HepG2 (cell line): ENCODE measurements at regions not wholly inside any gene's neighbourhood (a gene's known extent, or its start where the extent isn't known, plus 50 kb on each side); places are given as distances from the start of the nearest gene placed in this dataset.

Experiments
- ATAC-seq: fragments of 200-7000 bp; cut with Tn5 transposase; 3 replicates; pipeline ENCODE4 v1.9.1; 2020; ENCODE audit warnings: mild to moderate bottlenecking, moderate library complexity
- BruUV-seq: library from RNA; stranded (reverse); fragments of 400-500 nt; replicated peaks from 2 replicates; lab custom pipeline; 2021; lab: Mats Ljungman, UMichigan
- CTCF ChIA-PET: fragments of 300-600 bp; formaldehyde crosslinking; extraction: SDS; loops from one replicate; lab custom pipeline; 2021; ENCODE audit warnings: low total read pairs, inconsistent platforms, low intra/inter-chr PET ratio; lab: Yijun Ruan, JAX
- POLR2A ChIA-PET: fragments of 350-600 bp; sonication (Branson Sonifier 250); formaldehyde crosslinking; loops from one replicate; lab custom pipeline; 2020; ENCODE audit warnings: antibody characterized with exemption, inconsistent platforms; lab: Yijun Ruan, JAX
- DNase-seq: peaks from one replicate; pipeline ENCODE4 v3.0.0-alpha.2; 2015; ENCODE audit warnings: low spot score
- FAIRE-seq: peaks from 3 replicates; lab custom pipeline; 2011; peaks lifted over from hg19 to GRCh38; lab: Jason Lieb, UNC
- H2AFZ ChIP-seq: one replicate; pipeline ENCODE4 v1.6.1; 2011; ENCODE audit warnings: low read length, inconsistent platforms
- H3K27ac ChIP-seq: fragments of 300-600 bp; 3 replicates; pipeline ENCODE4 v1.8.0; 2011; ENCODE audit warnings: mixed run types, mild to moderate bottlenecking, mixed read lengths, low read length, inconsistent platforms; ENCODE audit not compliant: insufficient read depth; ENCODE audit errors: extremely low read length
- H3K27me3 ChIP-seq, 2 experiments: fragments of 200-600 bp in 1 of 2; 2 replicates in 1 of 2; 3 replicates in 1 of 2; pipeline versions ENCODE4 v1.6.0 to v1.8.0; 2011; ENCODE audit warnings: low read length in 2 of 2, mild to moderate bottlenecking in 2 of 2, moderate library complexity in 2 of 2, inconsistent platforms in 1 of 2; ENCODE audit not compliant: insufficient read depth in 2 of 2, control insufficient read depth in 1 of 2
- H3K36me3 ChIP-seq, 2 experiments: fragments of 200-600 bp in 1 of 2; replicated peaks in 1 of 2; 2 replicates in 1 of 2; 3 replicates in 1 of 2; pipeline versions ENCODE4 v1.5.1 to v1.8.0; 2011; ENCODE audit warnings: low read length in 2 of 2, inconsistent platforms in 1 of 2; ENCODE audit not compliant: insufficient read depth in 2 of 2, control insufficient read depth in 1 of 2
- H3K4me1 ChIP-seq: 2 replicates; pipeline ENCODE4 v1.5.1; 2012; ENCODE audit warnings: low read length, inconsistent platforms; ENCODE audit not compliant: insufficient read depth
- H3K4me2 ChIP-seq: 2 replicates; pipeline ENCODE4 v1.6.0; 2011; ENCODE audit warnings: low read depth, low read length, inconsistent platforms
- H3K4me3 ChIP-seq, 3 experiments: fragments of 200-600 bp in 1 of 3; sonication (generic), shearing (Covaris generic) in 1 of 3; replicated peaks in 1 of 3; 2 replicates each; pipeline ENCODE4 v1.5.1; 2011 to 2016; ENCODE audit warnings: low read length in 3 of 3, inconsistent platforms in 2 of 3, low read depth in 2 of 3, mild to moderate bottlenecking in 2 of 3, control low read depth in 1 of 3, mixed read lengths in 1 of 3; ENCODE audit not compliant: insufficient read depth in 1 of 3
- H3K79me2 ChIP-seq: one replicate; pipeline ENCODE4 v1.6.1; 2011; ENCODE audit warnings: low read length, inconsistent platforms; ENCODE audit not compliant: insufficient read depth
- H3K9ac ChIP-seq: 2 replicates; pipeline ENCODE4 v1.6.0; 2011; ENCODE audit warnings: mild to moderate bottlenecking, low read depth, low read length, inconsistent platforms; ENCODE audit not compliant: insufficient read depth
- H3K9me3 ChIP-seq: 2 replicates; pipeline ENCODE4 v1.5.1; 2012; ENCODE audit warnings: mild to moderate bottlenecking, low read length
- H4K20me1 ChIP-seq: 2 replicates; pipeline ENCODE4 v1.6.0; 2011; ENCODE audit warnings: inconsistent platforms, mild to moderate bottlenecking, low read length, moderate library complexity; ENCODE audit not compliant: insufficient read depth
- AKNA ChIP-seq: sonication (generic); formaldehyde crosslinking; IDR thresholded peaks from 2 replicates; pipeline ENCODE4 v1.4.0; 2020; ENCODE audit warnings: missing genetic modification reagents, borderline replicate concordance
- FOXA3 ChIP-seq: IDR thresholded peaks from 2 replicates; pipeline ENCODE4 v1.6.1; 2016; ENCODE audit warnings: missing genetic modification reagents, missing compliant biosample characterization
- FOXO1 ChIP-seq: sonication (generic); formaldehyde crosslinking; IDR thresholded peaks from 2 replicates; pipeline ENCODE4 v1.4.0; 2020; ENCODE audit warnings: missing genetic modification reagents
- IRX3 ChIP-seq: sonication (generic); formaldehyde crosslinking; IDR thresholded peaks from 2 replicates; pipeline ENCODE4 v1.8.1; 2023; ENCODE audit warnings: mild to moderate bottlenecking, low read depth, missing genetic modification reagents, borderline replicate concordance
- NFIC ChIP-seq: IDR thresholded peaks from 2 replicates; pipeline ENCODE4 v1.6.1; 2012; ENCODE audit warnings: mild to moderate bottlenecking, low read length, inconsistent platforms
- RBM39 ChIP-seq: fragments of 200-400 bp; formaldehyde crosslinking; IDR thresholded peaks from one replicate; pipeline ENCODE4 v1.6.1; 2018; ENCODE audit warnings: antibody characterized with exemption, mild to moderate bottlenecking, low read depth, low read length; ENCODE audit not compliant: poor library complexity, severe bottlenecking
- TGIF2 ChIP-seq: IDR thresholded peaks from 2 replicates; pipeline ENCODE4 v1.6.1; 2016; ENCODE audit warnings: control low read depth, missing compliant biosample characterization
- ZNF446 ChIP-seq: sonication (generic); formaldehyde crosslinking; IDR thresholded peaks from 2 replicates; pipeline ENCODE4 v1.5.0; 2020; ENCODE audit warnings: mild to moderate bottlenecking, missing genetic modification reagents
- ZNF891 ChIP-seq: sonication (generic); formaldehyde crosslinking; IDR thresholded peaks from 2 replicates; pipeline ENCODE4 v1.5.0; 2020; ENCODE audit warnings: mild to moderate bottlenecking, missing genetic modification reagents
- WGBS: methylation state at CpG from one replicate; pipeline ENCODE4 v1.1.6; 2017; ENCODE audit warnings: low lambda C conversion rate; 5-methylcytosine and 5-hydroxymethylcytosine counted together
- in situ Hi-C: cut with HindIII; loops from 2 replicates; pipeline ENCODE4 v1.10.0; 2017; ENCODE audit warnings: low pct_unique_long_range_greater_than_20kb; ENCODE audit not compliant: extremely low pct_ligation_motif_present
- intact Hi-C: fragments of 100-400 bp; cut with micrococcal nuclease; formaldehyde crosslinking; loops from one replicate; pipeline ENCODE4 v1.10.0; 2022; ENCODE audit not compliant: unreplicated experiment

DNA sequence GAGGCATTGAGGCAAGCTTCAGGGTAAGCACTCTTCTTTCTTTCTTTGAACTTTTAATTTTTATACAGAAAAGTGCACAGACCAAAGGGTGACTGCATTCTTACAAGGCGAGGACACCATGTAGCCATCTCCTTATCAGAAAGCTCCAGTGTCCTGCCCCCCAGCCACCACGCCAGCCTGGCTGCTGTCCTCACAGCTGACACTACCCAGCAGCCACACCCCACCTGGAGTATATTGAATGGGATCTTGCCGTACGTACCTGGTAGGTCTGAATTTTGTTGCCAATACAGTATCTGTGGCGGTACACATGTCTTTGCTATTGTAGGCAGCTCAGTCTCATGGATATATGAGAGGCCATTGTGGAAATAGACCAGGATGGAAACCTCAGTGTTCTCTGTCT, 284.0 kb upstream of the IRX2 start:
- ChIA-PET POLR2A (no interaction called here), CTCF (no interaction called here)
- no peak overlapping the region for H3K4me3 ChIP-seq
- H3K36me3 ChIP-seq, result no peaks in the 10 kb centered on the region
- intact Hi-C loops, result no loop called here
- 24% methylated on average over 5 of the region's 5 CpGs for WGBS
- TF ChIP-seq FOXA3 (no peak), FOXO1 (CRISPR knock-in tag) (no peak), TGIF2 (CRISPR knock-in tag) (no peak), NFIC (no peak), ZNF891 (CRISPR knock-in tag) (no peak), ZNF446 (CRISPR knock-in tag) (no peak), RBM39 (no peak), AKNA (CRISPR knock-in tag) (no peak), IRX3 (no peak)
- no peak for ATAC-seq
- H3K9me3 ChIP-seq, result no peaks in the 10 kb centered on the region
- no peak overlapping the region for H3K4me2 ChIP-seq
- H3K27me3 ChIP-seq, result no peaks in the 10 kb centered on the region; a peak in 1 of 5 replicates
- no peaks in the 10 kb centered on the region for H3K79me2 ChIP-seq
- FAIRE-seq, result no peak
- no TSS peak for BruUV-seq
- no peaks in the 10 kb centered on the region for H4K20me1 ChIP-seq
- no peak overlapping the region for H3K9ac ChIP-seq
- H3K4me1 ChIP-seq, result no peaks in the 10 kb centered on the region
- H2AFZ ChIP-seq, result no peak overlapping the region
- DNase-seq, result no peak
- in situ Hi-C loops, result no loop called here
- H3K27ac ChIP-seq, result no peak overlapping the region
